WTC11 (cell line): ENCODE measurements at regions not wholly inside any gene's neighbourhood (a gene's known extent, or its start where the extent isn't known, plus 50 kb on each side); places are given as distances from the start of the nearest gene placed in this dataset.

ENCODE experiments used
- ATAC-seq: fragments of 200-7000 bp; cut with Tn5 transposase; 2 replicates; pipeline ENCODE4 v1.10.0; 2021; ENCODE audit warnings: mild to moderate bottlenecking, moderate library complexity
- CTCF ChIA-PET: fragments of 300-600 bp; sonication (Branson Sonifier 250); formaldehyde crosslinking; loops from one replicate; lab custom pipeline; 2021; ENCODE audit warnings: antibody characterized with exemption; lab: Charles Lee
- POLR2A ChIA-PET: fragments of 350-600 bp; sonication (Branson Sonifier 250); formaldehyde crosslinking; loops from one replicate; lab custom pipeline; 2021; ENCODE audit warnings: antibody characterized with exemption; lab: Charles Lee
- DNase-seq: peaks from one replicate; pipeline ENCODE4 v3.0.0; 2021; ENCODE audit warnings: low spot score
- H3K27ac Mint-ChIP-seq: 2 replicates; pipeline ENCODE4 v1.8.0; 2021; ENCODE audit warnings: mixed read lengths
- H3K27me3 Mint-ChIP-seq: 2 replicates; pipeline ENCODE4 v1.8.0; 2021; ENCODE audit warnings: low read depth, mild to moderate bottlenecking, moderate library complexity, mixed read lengths
- H3K36me3 Mint-ChIP-seq: 2 replicates; pipeline ENCODE4 v1.8.0; 2021; ENCODE audit warnings: mixed read lengths
- H3K4me1 Mint-ChIP-seq: 2 replicates; pipeline ENCODE4 v1.8.0; 2022; ENCODE audit warnings: mixed read lengths
- H3K4me3 Mint-ChIP-seq: 2 replicates; pipeline ENCODE4 v1.8.0; 2021; ENCODE audit warnings: mild to moderate bottlenecking, moderate library complexity, mixed read lengths
- H3K9me3 Mint-ChIP-seq: 2 replicates; pipeline ENCODE4 v1.8.0; 2021; ENCODE audit warnings: mixed read lengths
- CREB1 ChIP-seq: sonication (generic); formaldehyde crosslinking; IDR thresholded peaks from 2 replicates; pipeline ENCODE4 v1.8.0; 2023; ENCODE audit warnings: mild to moderate bottlenecking, missing genetic modification reagents
- ESRRA ChIP-seq: sonication (generic); formaldehyde crosslinking; IDR thresholded peaks from 2 replicates; pipeline ENCODE4 v1.8.1; 2022; ENCODE audit warnings: mild to moderate bottlenecking, missing genetic modification reagents, borderline replicate concordance
- ETV6 ChIP-seq: sonication (generic); formaldehyde crosslinking; IDR thresholded peaks from 2 replicates; pipeline ENCODE4 v1.8.1; 2022; ENCODE audit warnings: mild to moderate bottlenecking, missing genetic modification reagents
- FOXJ3 ChIP-seq: sonication (generic); formaldehyde crosslinking; IDR thresholded peaks from 2 replicates; pipeline ENCODE4 v1.9.0; 2021; ENCODE audit warnings: missing genetic modification reagents, mild to moderate bottlenecking, borderline replicate concordance
- FOXP1 ChIP-seq: sonication (generic); formaldehyde crosslinking; IDR thresholded peaks from 2 replicates; pipeline ENCODE4 v1.8.0; 2022; ENCODE audit warnings: missing genetic modification reagents, mild to moderate bottlenecking, moderate library complexity, borderline replicate concordance
- GABPB1 ChIP-seq: sonication (generic); formaldehyde crosslinking; IDR thresholded peaks from 2 replicates; pipeline ENCODE4 v1.8.1; 2023; ENCODE audit warnings: mild to moderate bottlenecking, missing genetic modification reagents
- KAT7 ChIP-seq: sonication (generic); formaldehyde crosslinking; IDR thresholded peaks from 2 replicates; pipeline ENCODE4 v1.8.1; 2023; ENCODE audit warnings: missing genetic modification reagents, mild to moderate bottlenecking, borderline replicate concordance
- NFYB ChIP-seq: sonication (generic); formaldehyde crosslinking; conservative IDR thresholded peaks from 2 replicates; pipeline ENCODE4 v1.8.0; 2022; ENCODE audit warnings: low read depth, missing genetic modification reagents
- OVOL2 ChIP-seq: fragments of 250-450 bp; sonication (Bioruptor Pico); IDR thresholded peaks from 2 replicates; pipeline ENCODE4 v1.9.0; 2021; ENCODE audit warnings: mild to moderate bottlenecking, borderline replicate concordance
- TCF7 ChIP-seq: sonication (generic); formaldehyde crosslinking; IDR thresholded peaks from 2 replicates; pipeline ENCODE4 v1.8.0; 2022; ENCODE audit warnings: mild to moderate bottlenecking, low read depth, missing genetic modification reagents, moderate library complexity
- TEAD4 ChIP-seq: sonication (generic); formaldehyde crosslinking; IDR thresholded peaks from 2 replicates; pipeline ENCODE4 v1.8.0; 2022; ENCODE audit warnings: mild to moderate bottlenecking, missing genetic modification reagents
- ZNF138 ChIP-seq: sonication (generic); formaldehyde crosslinking; conservative IDR thresholded peaks from 2 replicates; pipeline ENCODE4 v1.8.1; 2022; ENCODE audit warnings: mild to moderate bottlenecking, moderate library complexity, missing genetic modification reagents
- ZNF219 ChIP-seq: sonication (generic); formaldehyde crosslinking; IDR thresholded peaks from 2 replicates; pipeline ENCODE4 v1.8.0; 2023; ENCODE audit warnings: missing genetic modification reagents, mild to moderate bottlenecking, borderline replicate concordance
- ZNF396 ChIP-seq: fragments of 250-450 bp; sonication (Bioruptor Pico); IDR thresholded peaks from 2 replicates; pipeline ENCODE4 v1.8.0; 2021; ENCODE audit warnings: mild to moderate bottlenecking, moderate library complexity, borderline replicate concordance
- ZNF423 ChIP-seq: fragments of 250-450 bp; sonication (Bioruptor Pico); IDR thresholded peaks from 2 replicates; pipeline ENCODE4 v2.1.2; 2022; ENCODE audit warnings: mild to moderate bottlenecking, moderate library complexity
- ZNF671 ChIP-seq: fragments of 250-450 bp; sonication (Bioruptor Pico); IDR thresholded peaks from 2 replicates; pipeline ENCODE4 v1.8.0; 2021; ENCODE audit warnings: mild to moderate bottlenecking
- TF ChIP-seq, protein P1 (sequence below): sonication (generic); formaldehyde crosslinking; IDR thresholded peaks from 2 replicates; pipeline ENCODE4 v1.8.1; 2022; ENCODE audit warnings: low read depth, mild to moderate bottlenecking, moderate library complexity, missing genetic modification reagents, borderline replicate concordance
- TF ChIP-seq, protein P2 (sequence below): sonication (generic); formaldehyde crosslinking; conservative IDR thresholded peaks from 2 replicates; pipeline ENCODE4 v1.8.1; 2023; ENCODE audit warnings: mild to moderate bottlenecking, low read depth, missing genetic modification reagents, moderate library complexity
- TF ChIP-seq, protein P3 (sequence below): sonication (generic); formaldehyde crosslinking; IDR thresholded peaks from 2 replicates; pipeline ENCODE4 v1.8.1; 2023; ENCODE audit warnings: mild to moderate bottlenecking, moderate library complexity, missing genetic modification reagents
- TF ChIP-seq, protein P4 (sequence below): sonication (generic); formaldehyde crosslinking; IDR thresholded peaks from 2 replicates; pipeline ENCODE4 v1.8.1; 2022; ENCODE audit warnings: missing genetic modification reagents, borderline replicate concordance
- TF ChIP-seq, protein P5 (sequence below): sonication (generic); formaldehyde crosslinking; IDR thresholded peaks from 2 replicates; pipeline ENCODE4 v1.8.1; 2023; ENCODE audit warnings: mild to moderate bottlenecking, missing genetic modification reagents, borderline replicate concordance

DNA sequence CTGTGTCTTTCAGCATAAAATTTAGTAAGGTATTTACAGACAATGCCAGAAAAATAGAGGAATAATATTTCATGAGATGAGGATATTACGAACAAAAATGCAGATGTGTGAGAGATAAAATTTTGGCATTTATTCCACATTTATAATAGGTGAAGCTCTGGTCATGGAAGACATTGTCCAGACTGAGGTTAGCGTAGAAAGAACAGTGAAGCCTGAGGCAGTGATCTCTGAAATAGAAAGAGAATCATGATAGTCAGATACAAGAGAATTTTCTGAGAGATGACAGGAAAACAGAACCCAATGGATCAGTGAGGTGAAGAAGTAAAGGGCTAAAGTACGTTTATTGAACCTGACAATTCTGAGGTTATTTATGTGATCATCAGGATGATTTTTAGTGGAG, 1155.9 kb upstream of the GJE1 start (continued):
- TF ChIP-seq FOXP1 (CRISPR knock-in tag) (no peak), ETV6 (CRISPR knock-in tag) (no peak), GABPB1 (CRISPR knock-in tag) (no peak), ZNF396 (CRISPR knock-in tag) (no peak)
- TF ChIP-seq, protein P1, sequence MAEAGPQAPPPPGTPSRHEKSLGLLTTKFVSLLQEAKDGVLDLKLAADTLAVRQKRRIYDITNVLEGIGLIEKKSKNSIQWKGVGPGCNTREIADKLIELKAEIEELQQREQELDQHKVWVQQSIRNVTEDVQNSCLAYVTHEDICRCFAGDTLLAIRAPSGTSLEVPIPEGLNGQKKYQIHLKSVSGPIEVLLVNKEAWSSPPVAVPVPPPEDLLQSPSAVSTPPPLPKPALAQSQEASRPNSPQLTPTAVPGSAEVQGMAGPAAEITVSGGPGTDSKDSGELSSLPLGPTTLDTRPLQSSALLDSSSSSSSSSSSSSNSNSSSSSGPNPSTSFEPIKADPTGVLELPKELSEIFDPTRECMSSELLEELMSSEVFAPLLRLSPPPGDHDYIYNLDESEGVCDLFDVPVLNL = no peak
- TF ChIP-seq, protein P2, sequence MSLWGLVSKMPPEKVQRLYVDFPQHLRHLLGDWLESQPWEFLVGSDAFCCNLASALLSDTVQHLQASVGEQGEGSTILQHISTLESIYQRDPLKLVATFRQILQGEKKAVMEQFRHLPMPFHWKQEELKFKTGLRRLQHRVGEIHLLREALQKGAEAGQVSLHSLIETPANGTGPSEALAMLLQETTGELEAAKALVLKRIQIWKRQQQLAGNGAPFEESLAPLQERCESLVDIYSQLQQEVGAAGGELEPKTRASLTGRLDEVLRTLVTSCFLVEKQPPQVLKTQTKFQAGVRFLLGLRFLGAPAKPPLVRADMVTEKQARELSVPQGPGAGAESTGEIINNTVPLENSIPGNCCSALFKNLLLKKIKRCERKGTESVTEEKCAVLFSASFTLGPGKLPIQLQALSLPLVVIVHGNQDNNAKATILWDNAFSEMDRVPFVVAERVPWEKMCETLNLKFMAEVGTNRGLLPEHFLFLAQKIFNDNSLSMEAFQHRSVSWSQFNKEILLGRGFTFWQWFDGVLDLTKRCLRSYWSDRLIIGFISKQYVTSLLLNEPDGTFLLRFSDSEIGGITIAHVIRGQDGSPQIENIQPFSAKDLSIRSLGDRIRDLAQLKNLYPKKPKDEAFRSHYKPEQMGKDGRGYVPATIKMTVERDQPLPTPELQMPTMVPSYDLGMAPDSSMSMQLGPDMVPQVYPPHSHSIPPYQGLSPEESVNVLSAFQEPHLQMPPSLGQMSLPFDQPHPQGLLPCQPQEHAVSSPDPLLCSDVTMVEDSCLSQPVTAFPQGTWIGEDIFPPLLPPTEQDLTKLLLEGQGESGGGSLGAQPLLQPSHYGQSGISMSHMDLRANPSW = no peak

DNA sequence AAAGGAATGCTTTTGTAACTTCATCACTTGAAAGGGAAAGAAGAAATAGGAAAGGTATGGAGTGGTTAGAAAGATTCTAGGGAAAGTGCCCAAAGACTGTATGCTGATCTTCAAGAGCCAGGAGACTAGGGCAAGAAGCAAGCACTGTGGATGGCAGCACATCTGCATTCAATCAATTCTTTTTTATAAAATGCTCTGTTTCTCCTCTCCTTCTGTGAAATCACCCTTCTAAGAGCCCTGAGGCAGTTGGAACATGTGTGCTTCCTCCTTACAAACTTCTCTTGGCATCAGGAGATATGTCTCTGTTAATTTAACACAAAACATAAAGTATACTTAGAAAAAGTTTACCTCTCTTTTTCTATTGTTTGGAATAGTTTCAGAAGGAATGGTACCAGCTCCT, 1162.2 kb upstream of the GJE1 start:
- TF ChIP-seq ZNF219 = no peak
- no peak for TF ChIP-seq OVOL2
- TF ChIP-seq TEAD4 (CRISPR knock-in tag) = no peak
- no peak for TF ChIP-seq NFYB (CRISPR knock-in tag)
- TF ChIP-seq, protein P3, sequence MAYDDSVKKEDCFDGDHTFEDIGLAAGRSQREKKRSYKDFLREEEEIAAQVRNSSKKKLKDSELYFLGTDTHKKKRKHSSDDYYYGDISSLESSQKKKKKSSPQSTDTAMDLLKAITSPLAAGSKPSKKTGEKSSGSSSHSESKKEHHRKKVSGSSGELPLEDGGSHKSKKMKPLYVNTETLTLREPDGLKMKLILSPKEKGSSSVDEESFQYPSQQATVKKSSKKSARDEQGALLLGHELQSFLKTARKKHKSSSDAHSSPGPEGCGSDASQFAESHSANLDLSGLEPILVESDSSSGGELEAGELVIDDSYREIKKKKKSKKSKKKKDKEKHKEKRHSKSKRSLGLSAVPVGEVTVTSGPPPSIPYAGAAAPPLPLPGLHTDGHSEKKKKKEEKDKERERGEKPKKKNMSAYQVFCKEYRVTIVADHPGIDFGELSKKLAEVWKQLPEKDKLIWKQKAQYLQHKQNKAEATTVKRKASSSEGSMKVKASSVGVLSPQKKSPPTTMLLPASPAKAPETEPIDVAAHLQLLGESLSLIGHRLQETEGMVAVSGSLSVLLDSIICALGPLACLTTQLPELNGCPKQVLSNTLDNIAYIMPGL (CRISPR knock-in tag) = no peak
- TF ChIP-seq, all 79 proteins: peak for 0
- no peaks in the 10 kb centered on the region for H3K4me1 Mint-ChIP-seq
- H3K27ac Mint-ChIP-seq = no peak overlapping the region
- POLR2A ChIA-PET = interaction anchor here (0.6 kb wide), 1 partner anchor 33 kb away, joined by 3 read pairs; no protein-coding TSS in a partner anchor
- CTCF ChIA-PET = no interaction called here
- H3K4me3 Mint-ChIP-seq = no peak overlapping the region
- H3K36me3 Mint-ChIP-seq = peaks cover 20% of the 10 kb centered on the region
- ATAC-seq (no peak), DNase-seq (no peak)
- H3K9me3 Mint-ChIP-seq = peaks cover 40% of the 10 kb centered on the region
- H3K27me3 Mint-ChIP-seq = no peaks in the 10 kb centered on the region

DNA sequence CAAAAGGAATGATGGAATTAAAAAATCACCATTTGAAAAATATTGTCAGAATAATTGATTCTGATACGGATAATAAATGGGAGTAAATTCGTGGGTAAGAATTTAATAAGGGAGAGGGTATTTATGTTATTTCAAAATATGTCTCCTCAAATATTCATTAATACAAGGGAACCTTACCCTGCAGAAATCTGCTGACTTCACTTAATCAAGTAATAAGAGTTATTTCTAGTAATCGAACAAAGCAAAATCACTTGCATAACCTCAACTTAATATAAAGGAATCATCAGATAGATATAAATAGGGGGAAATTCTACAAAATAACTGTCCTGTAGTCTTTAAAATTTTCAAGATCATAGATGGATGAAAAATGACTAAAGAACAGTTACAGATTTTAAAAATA, 1164.7 kb upstream of the GJE1 start:
- Mint-ChIP-seq H3K36me3 (peaks cover 15% of the 10 kb centered on the region; the same call in 1 of the 2 replicates), H3K9me3 (peaks cover 23% of the 10 kb centered on the region), H3K4me1 (no peaks in the 10 kb centered on the region), H3K27me3 (no peaks in the 10 kb centered on the region), H3K4me3 (no peak overlapping the region), H3K27ac (no peak overlapping the region)
- ChIA-PET POLR2A (no interaction called here), CTCF (no interaction called here)
- TF ChIP-seq ZNF138 (CRISPR knock-in tag) (no peak), ZNF423 (CRISPR knock-in tag) (no peak)
- ATAC-seq (no peak), DNase-seq (no peak)

DNA sequence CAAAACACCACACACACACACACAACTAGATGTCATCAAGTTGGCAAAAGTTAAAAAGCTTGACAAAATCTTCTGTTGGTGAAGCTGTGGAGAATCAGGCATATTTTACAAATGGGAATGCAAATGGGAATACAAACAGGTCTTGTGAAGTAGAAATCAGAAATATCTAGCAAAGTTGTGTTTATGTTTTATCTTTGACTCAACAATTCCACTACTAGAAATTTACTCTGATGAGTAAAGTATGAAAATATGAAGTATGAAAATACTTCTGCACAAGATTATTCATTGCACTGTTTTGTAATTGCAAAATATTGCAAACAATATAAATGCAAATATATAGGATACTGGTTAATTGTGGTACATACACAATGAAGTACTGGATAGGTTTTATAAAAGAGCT, 1166.0 kb upstream of the GJE1 start:
- CTCF ChIA-PET = no interaction called here
- no peaks in the 10 kb centered on the region for H3K4me1 Mint-ChIP-seq
- TF ChIP-seq ZNF671 = no peak
- no peak for TF ChIP-seq KAT7 (CRISPR knock-in tag)
- TF ChIP-seq TCF7 = no peak
- TF ChIP-seq ESRRA (CRISPR knock-in tag) = no peak
- TF ChIP-seq, protein P4, sequence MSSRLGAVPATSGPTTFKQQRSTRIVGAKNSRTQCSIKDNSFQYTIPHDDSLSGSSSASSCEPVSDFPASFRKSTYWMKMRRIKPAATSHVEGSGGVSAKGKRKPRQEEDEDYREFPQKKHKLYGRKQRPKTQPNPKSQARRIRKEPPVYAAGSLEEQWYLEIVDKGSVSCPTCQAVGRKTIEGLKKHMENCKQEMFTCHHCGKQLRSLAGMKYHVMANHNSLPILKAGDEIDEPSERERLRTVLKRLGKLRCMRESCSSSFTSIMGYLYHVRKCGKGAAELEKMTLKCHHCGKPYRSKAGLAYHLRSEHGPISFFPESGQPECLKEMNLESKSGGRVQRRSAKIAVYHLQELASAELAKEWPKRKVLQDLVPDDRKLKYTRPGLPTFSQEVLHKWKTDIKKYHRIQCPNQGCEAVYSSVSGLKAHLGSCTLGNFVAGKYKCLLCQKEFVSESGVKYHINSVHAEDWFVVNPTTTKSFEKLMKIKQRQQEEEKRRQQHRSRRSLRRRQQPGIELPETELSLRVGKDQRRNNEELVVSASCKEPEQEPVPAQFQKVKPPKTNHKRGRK (CRISPR knock-in tag) = no peak
- TF ChIP-seq, protein P5, sequence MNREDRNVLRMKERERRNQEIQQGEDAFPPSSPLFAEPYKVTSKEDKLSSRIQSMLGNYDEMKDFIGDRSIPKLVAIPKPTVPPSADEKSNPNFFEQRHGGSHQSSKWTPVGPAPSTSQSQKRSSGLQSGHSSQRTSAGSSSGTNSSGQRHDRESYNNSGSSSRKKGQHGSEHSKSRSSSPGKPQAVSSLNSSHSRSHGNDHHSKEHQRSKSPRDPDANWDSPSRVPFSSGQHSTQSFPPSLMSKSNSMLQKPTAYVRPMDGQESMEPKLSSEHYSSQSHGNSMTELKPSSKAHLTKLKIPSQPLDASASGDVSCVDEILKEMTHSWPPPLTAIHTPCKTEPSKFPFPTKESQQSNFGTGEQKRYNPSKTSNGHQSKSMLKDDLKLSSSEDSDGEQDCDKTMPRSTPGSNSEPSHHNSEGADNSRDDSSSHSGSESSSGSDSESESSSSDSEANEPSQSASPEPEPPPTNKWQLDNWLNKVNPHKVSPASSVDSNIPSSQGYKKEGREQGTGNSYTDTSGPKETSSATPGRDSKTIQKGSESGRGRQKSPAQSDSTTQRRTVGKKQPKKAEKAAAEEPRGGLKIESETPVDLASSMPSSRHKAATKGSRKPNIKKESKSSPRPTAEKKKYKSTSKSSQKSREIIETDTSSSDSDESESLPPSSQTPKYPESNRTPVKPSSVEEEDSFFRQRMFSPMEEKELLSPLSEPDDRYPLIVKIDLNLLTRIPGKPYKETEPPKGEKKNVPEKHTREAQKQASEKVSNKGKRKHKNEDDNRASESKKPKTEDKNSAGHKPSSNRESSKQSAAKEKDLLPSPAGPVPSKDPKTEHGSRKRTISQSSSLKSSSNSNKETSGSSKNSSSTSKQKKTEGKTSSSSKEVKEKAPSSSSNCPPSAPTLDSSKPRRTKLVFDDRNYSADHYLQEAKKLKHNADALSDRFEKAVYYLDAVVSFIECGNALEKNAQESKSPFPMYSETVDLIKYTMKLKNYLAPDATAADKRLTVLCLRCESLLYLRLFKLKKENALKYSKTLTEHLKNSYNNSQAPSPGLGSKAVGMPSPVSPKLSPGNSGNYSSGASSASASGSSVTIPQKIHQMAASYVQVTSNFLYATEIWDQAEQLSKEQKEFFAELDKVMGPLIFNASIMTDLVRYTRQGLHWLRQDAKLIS (CRISPR knock-in tag) = no peak
- TF ChIP-seq CREB1 (CRISPR knock-in tag) = no peak
- no peak for TF ChIP-seq FOXJ3
- no peak for TF ChIP-seq FOXP1 (CRISPR knock-in tag)

More for the DNA sequence above, 1166.0 kb upstream of the GJE1 start:
- H3K27ac Mint-ChIP-seq = no peak overlapping the region
- H3K4me3 Mint-ChIP-seq = no peak overlapping the region
- H3K36me3 Mint-ChIP-seq = 0 out of 2 replicates have a peak, but pooled peaks cover 3% of the 10 kb centered on the region
- peaks cover 10% of the 10 kb centered on the region for H3K9me3 Mint-ChIP-seq
- POLR2A ChIA-PET = no interaction called here
- ATAC-seq (no peak), DNase-seq (no peak)
- H3K27me3 Mint-ChIP-seq = no peaks in the 10 kb centered on the region
